ENCODE measurements at regions not wholly inside any gene's neighbourhood (a gene's known extent, or its start where the extent isn't known, plus 50 kb on each side); places are given as distances from the start of the nearest gene placed in this dataset.
"Not testable (repeated sequence)": the region's sequence is repeated elsewhere in the genome, so short reads cannot be mapped to it uniquely, and the experiment has no call there.

- no peaks in the 10 kb centered on the region for H3K36me3 Mint-ChIP-seq
- H3K9me3 Mint-ChIP-seq: no peaks in the 10 kb centered on the region
- H3K27ac Mint-ChIP-seq: no peak overlapping the region
- ATAC-seq (ENCODE audit: low read depth): no peak
- DNase-seq: no peak
- peaks cover 2% of the 10 kb centered on the region for H3K27me3 Mint-ChIP-seq
- no peak overlapping the region for H3K4me3 Mint-ChIP-seq
- POLR2A ChIA-PET: no interaction called here
- H3K4me1 Mint-ChIP-seq: no peaks in the 10 kb centered on the region
Measured at GRCh38 chr5:67857502-67857901, 358.1 kb upstream of the PIK3R1 start.

GRCh38 chr5:67855523-67855922 is 360.0 kb upstream of the PIK3R1 start:
- H3K36me3 Mint-ChIP-seq: no peaks in the 10 kb centered on the region
- H3K9me3 Mint-ChIP-seq: no peaks in the 10 kb centered on the region
- H3K4me3 Mint-ChIP-seq: no peak overlapping the region
- ATAC-seq (ENCODE audit: low read depth) (no peak), DNase-seq (no peak)
- H3K4me1 Mint-ChIP-seq: no peaks in the 10 kb centered on the region
- POLR2A ChIA-PET: no interaction called here
- no peak overlapping the region for H3K27ac Mint-ChIP-seq
- peaks cover 2% of the 10 kb centered on the region for H3K27me3 Mint-ChIP-seq

GRCh38 chr5:67850906-67851305 is 364.6 kb upstream of the PIK3R1 start:
- DNase-seq; POLR2A ChIA-PET; ATAC-seq (ENCODE audit: low read depth); H3K4me3 Mint-ChIP-seq; H3K4me1 Mint-ChIP-seq; H3K9me3 Mint-ChIP-seq; H3K36me3 Mint-ChIP-seq; H3K27ac Mint-ChIP-seq; H3K27me3 Mint-ChIP-seq: not testable (repeated sequence)

GRCh38 chr5:67844924-67845323 is 370.6 kb upstream of the PIK3R1 start:
- POLR2A ChIA-PET: no interaction called here
- Mint-ChIP-seq H3K27ac (no peak overlapping the region), H3K4me3 (no peak overlapping the region), H3K27me3 (peaks cover 5% of the 10 kb centered on the region), H3K9me3 (no peaks in the 10 kb centered on the region), H3K4me1 (no peaks in the 10 kb centered on the region), H3K36me3 (no peaks in the 10 kb centered on the region)
- DNase-seq (no peak), ATAC-seq (ENCODE audit: low read depth) (no peak)

DNA sequence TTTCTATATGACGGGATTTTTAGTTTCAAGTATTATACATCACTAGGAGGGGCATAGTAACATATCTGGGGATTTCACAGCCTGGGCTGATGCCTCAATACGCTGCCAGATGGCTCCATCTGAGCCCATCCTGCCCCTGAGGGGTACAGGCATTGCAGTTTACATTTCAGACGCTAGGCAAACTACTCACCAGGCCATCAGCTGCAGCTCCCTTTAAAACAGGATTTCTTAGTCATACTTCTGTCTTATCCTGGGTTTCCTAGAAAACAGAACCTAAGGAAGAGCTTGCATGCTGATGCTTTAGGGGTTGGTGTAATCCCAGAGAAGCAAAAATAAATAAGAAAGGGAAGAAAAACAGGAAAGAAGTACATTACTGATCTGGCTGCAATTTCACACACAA is 372.8 kb upstream of the PIK3R1 start:
- ATAC-seq (ENCODE audit: low read depth): no peak
- Mint-ChIP-seq H3K4me1 (no peaks in the 10 kb centered on the region), H3K4me3 (no peak overlapping the region), H3K27me3 (peaks cover 5% of the 10 kb centered on the region), H3K27ac (no peak overlapping the region), H3K9me3 (no peaks in the 10 kb centered on the region), H3K36me3 (no peaks in the 10 kb centered on the region)
- POLR2A ChIA-PET: no interaction called here
- DNase-seq: no peak

GRCh38 chr5:67837225-67837624 is 378.3 kb upstream of the PIK3R1 start:
- H3K27me3 Mint-ChIP-seq; H3K27ac Mint-ChIP-seq; POLR2A ChIA-PET; H3K9me3 Mint-ChIP-seq; ATAC-seq (ENCODE audit: low read depth); H3K4me3 Mint-ChIP-seq; H3K4me1 Mint-ChIP-seq; H3K36me3 Mint-ChIP-seq; DNase-seq: not testable (repeated sequence)

DNA sequence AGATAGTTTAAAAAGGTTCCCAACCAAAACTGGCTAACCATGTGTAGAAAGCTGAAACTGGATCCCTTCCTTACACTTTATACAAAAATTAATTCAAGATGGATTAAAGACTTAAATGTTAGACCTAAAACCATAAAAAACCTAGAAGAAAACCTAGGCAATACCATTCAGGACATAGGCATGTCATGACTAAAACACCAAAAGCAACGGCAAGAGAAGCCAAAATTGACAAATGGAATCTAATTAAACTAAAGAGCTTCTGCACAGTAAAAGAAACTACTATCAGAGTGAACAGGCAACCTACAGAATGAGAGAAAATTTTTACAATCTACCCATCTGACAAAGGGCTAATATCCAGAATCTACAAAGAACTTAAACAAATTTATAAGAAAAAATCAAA is 379.1 kb upstream of the PIK3R1 start:
- not testable (repeated sequence) for ATAC-seq (ENCODE audit: low read depth)

DNA sequence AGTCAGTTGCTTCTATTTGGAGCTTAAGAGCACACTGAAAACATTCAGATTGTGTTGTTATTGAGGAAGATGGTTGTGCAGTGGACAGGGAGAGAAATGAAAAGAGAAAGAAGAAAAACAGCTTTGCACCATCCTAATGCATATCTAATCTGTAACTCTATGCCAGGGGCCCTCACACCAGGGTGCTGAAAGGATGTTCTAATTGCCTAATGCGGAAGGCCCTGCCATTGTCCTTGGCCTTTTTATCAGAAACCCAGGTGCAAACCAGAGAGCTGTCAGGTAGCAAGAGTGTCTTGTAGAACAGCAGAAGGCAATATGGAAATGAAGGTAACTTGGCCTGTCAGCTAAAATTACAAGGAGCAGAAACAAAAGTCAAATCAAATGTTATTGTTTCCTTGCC is 384.5 kb upstream of the PIK3R1 start:
- Mint-ChIP-seq H3K9me3 (no peaks in the 10 kb centered on the region), H3K27me3 (no peaks in the 10 kb centered on the region), H3K4me1 (no peaks in the 10 kb centered on the region), H3K4me3 (no peak overlapping the region), H3K27ac (no peak overlapping the region), H3K36me3 (no peaks in the 10 kb centered on the region)
- ATAC-seq (ENCODE audit: low read depth): no peak
- POLR2A ChIA-PET: no interaction called here
- no peak for DNase-seq

More for the DNA sequence above, 379.1 kb upstream of the PIK3R1 start:
- H3K27ac Mint-ChIP-seq, H3K36me3 Mint-ChIP-seq, POLR2A ChIA-PET, H3K27me3 Mint-ChIP-seq, H3K4me3 Mint-ChIP-seq, H3K4me1 Mint-ChIP-seq, DNase-seq, H3K9me3 Mint-ChIP-seq: not testable (repeated sequence)

DNA sequence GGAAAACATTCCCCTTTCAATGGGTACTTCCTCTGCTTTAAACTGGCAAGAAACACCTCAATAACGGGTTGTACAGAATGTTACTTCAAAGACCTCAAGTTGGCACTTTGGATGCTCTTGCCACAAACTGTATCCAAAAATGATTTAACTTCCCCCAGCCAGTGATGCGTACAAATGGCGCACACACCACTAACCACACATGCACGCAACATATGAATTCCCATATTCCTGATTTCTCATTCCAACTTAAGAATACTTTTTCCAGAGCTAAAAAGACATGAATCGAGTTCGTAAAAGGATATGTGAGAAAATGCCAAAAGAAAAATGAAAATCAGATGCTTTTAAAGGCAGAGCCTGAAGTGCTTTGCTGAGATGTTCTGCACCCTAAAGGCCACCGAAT is 388.0 kb upstream of the PIK3R1 start:
- POLR2A ChIA-PET: no interaction called here
- peaks cover 2% of the 10 kb centered on the region for H3K27me3 Mint-ChIP-seq
- H3K9me3 Mint-ChIP-seq: peaks cover 7% of the 10 kb centered on the region
- ATAC-seq (ENCODE audit: low read depth) (no peak), DNase-seq (no peak)
- H3K4me1 Mint-ChIP-seq: no peaks in the 10 kb centered on the region
- H3K36me3 Mint-ChIP-seq: no peaks in the 10 kb centered on the region
- no peak overlapping the region for H3K4me3 Mint-ChIP-seq
- no peak overlapping the region for H3K27ac Mint-ChIP-seq

- ATAC-seq (ENCODE audit: low read depth) (no peak), DNase-seq (no peak)
- peaks cover 2% of the 10 kb centered on the region for H3K27me3 Mint-ChIP-seq
- H3K9me3 Mint-ChIP-seq: peaks cover 8% of the 10 kb centered on the region
- no peak overlapping the region for H3K27ac Mint-ChIP-seq
- H3K4me3 Mint-ChIP-seq: no peak overlapping the region
- no peaks in the 10 kb centered on the region for H3K4me1 Mint-ChIP-seq
- POLR2A ChIA-PET: no interaction called here
- H3K36me3 Mint-ChIP-seq: no peaks in the 10 kb centered on the region
Measured at GRCh38 chr5:67824852-67825251, 390.7 kb upstream of the PIK3R1 start.

- POLR2A ChIA-PET: no interaction called here
- no peaks in the 10 kb centered on the region for H3K4me1 Mint-ChIP-seq
- H3K27ac Mint-ChIP-seq: no peak overlapping the region
- ATAC-seq (ENCODE audit: low read depth) (no peak), DNase-seq (no peak)
- peaks cover 5% of the 10 kb centered on the region for H3K9me3 Mint-ChIP-seq
- H3K4me3 Mint-ChIP-seq: no peak overlapping the region
- H3K36me3 Mint-ChIP-seq: no peaks in the 10 kb centered on the region
- H3K27me3 Mint-ChIP-seq: no peaks in the 10 kb centered on the region
Measured at GRCh38 chr5:67817652-67818051, 397.9 kb upstream of the PIK3R1 start.

GRCh38 chr5:67816456-67816855 is 399.1 kb upstream of the PIK3R1 start:
- ATAC-seq (ENCODE audit: low read depth) (no peak), DNase-seq (no peak)
- Mint-ChIP-seq H3K27ac (no peak overlapping the region), H3K27me3 (no peaks in the 10 kb centered on the region), H3K9me3 (peaks cover 5% of the 10 kb centered on the region), H3K36me3 (no peaks in the 10 kb centered on the region), H3K4me1 (no peaks in the 10 kb centered on the region), H3K4me3 (no peak overlapping the region)
- POLR2A ChIA-PET: no interaction called here

- POLR2A ChIA-PET: no interaction called here
- Mint-ChIP-seq H3K4me1 (peaks cover 1% of the 10 kb centered on the region), H3K27ac (no peak overlapping the region), H3K9me3 (peaks cover 5% of the 10 kb centered on the region), H3K36me3 (no peaks in the 10 kb centered on the region), H3K27me3 (no peaks in the 10 kb centered on the region), H3K4me3 (no peak overlapping the region)
- DNase-seq (no peak), ATAC-seq (ENCODE audit: low read depth) (no peak)
Measured at GRCh38 chr5:67815455-67816391, 399.8 kb upstream of the PIK3R1 start.

- H3K27ac Mint-ChIP-seq: no peak overlapping the region
- H3K36me3 Mint-ChIP-seq: no peaks in the 10 kb centered on the region
- POLR2A ChIA-PET: no interaction called here
- peaks cover 1% of the 10 kb centered on the region for H3K4me1 Mint-ChIP-seq
- H3K4me3 Mint-ChIP-seq: no peak overlapping the region
- H3K9me3 Mint-ChIP-seq: peaks cover 3% of the 10 kb centered on the region
- ATAC-seq (ENCODE audit: low read depth) (no peak), DNase-seq (no peak)
- H3K27me3 Mint-ChIP-seq: no peaks in the 10 kb centered on the region
Measured at GRCh38 chr5:67814569-67815311, 400.8 kb upstream of the PIK3R1 start.
